HG03159 (cell line): ENCODE measurements at regions not wholly inside any gene's neighbourhood (a gene's known extent, or its start where the extent isn't known, plus 50 kb on each side); places are given as distances from the start of the nearest gene placed in this dataset.
"Not testable (repeated sequence)": the region's sequence is repeated elsewhere in the genome, so short reads cannot be mapped to it uniquely, and the experiment has no call there.

Experiments
- ATAC-seq: cut with Tn5 transposase; IDR thresholded peaks from one replicate; pipeline ENCODE4 v1.9.1; 2021; ENCODE audit warnings: mild to moderate bottlenecking, moderate library complexity; ENCODE audit not compliant: unreplicated experiment

GRCh38 chr3:177687291-177687690 is 490.0 kb upstream of the TBL1XR1 start:
- no peak for ATAC-seq

- ATAC-seq = no peak
Measured at GRCh38 chr3:177688152-177688551, 490.9 kb upstream of the TBL1XR1 start.

- no peak for ATAC-seq
Measured at GRCh38 chr3:177689077-177689476, 491.8 kb upstream of the TBL1XR1 start.

- ATAC-seq = no peak
Measured at GRCh38 chr3:177689869-177690268, 492.6 kb upstream of the TBL1XR1 start.

GRCh38 chr3:177690306-177690705 is 493.0 kb upstream of the TBL1XR1 start:
- no peak for ATAC-seq

- no peak for ATAC-seq
Measured at GRCh38 chr3:177692304-177692975, 495.2 kb upstream of the TBL1XR1 start.

- ATAC-seq = no peak
Measured at GRCh38 chr3:177693616-177694264, 496.5 kb upstream of the TBL1XR1 start.

GRCh38 chr3:177694316-177694715 is 497.0 kb upstream of the TBL1XR1 start:
- ATAC-seq = no peak

GRCh38 chr3:177694951-177695350 is 497.7 kb upstream of the TBL1XR1 start:
- no peak for ATAC-seq

- no peak for ATAC-seq
Measured at GRCh38 chr3:177700117-177700516, 502.8 kb upstream of the TBL1XR1 start.

GRCh38 chr3:177703788-177704187 is 506.5 kb upstream of the TBL1XR1 start:
- no peak for ATAC-seq

GRCh38 chr3:177705976-177706823 is 508.9 kb upstream of the TBL1XR1 start:
- ATAC-seq = no peak

- not testable (repeated sequence) for ATAC-seq
Measured at GRCh38 chr3:177709470-177709869, 512.2 kb upstream of the TBL1XR1 start.

GRCh38 chr3:177710506-177710905 is 513.2 kb upstream of the TBL1XR1 start:
- ATAC-seq = no peak

- no peak for ATAC-seq
Measured at GRCh38 chr3:177711637-177712036, 514.4 kb upstream of the TBL1XR1 start.

GRCh38 chr3:177713928-177714900 is 516.9 kb upstream of the TBL1XR1 start:
- ATAC-seq = no peak

GRCh38 chr3:177714945-177715344 is 517.7 kb upstream of the TBL1XR1 start:
- no peak for ATAC-seq

GRCh38 chr3:177715980-177716379 is 518.7 kb upstream of the TBL1XR1 start:
- no peak for ATAC-seq

- ATAC-seq = not testable (repeated sequence)
Measured at GRCh38 chr3:177720927-177721326, 523.6 kb upstream of the TBL1XR1 start.
